H9 (cell line): ENCODE measurements at regions not wholly inside any gene's neighbourhood (a gene's known extent, or its start where the extent isn't known, plus 50 kb on each side); places are given as distances from the start of the nearest gene placed in this dataset.

Source experiments
- DNase-seq: peaks from one replicate; pipeline ENCODE4 v3.0.0-alpha.2; 2017
- H2AFZ ChIP-seq: one replicate; pipeline ENCODE4 v1.6.1; 2013; ENCODE audit warnings: mild to moderate bottlenecking, low read length, control low read depth, moderate library complexity
- H2AK5ac ChIP-seq: 2 replicates; pipeline ENCODE4 v1.6.1; 2013; ENCODE audit warnings: low read length, control low read depth, mixed read lengths; ENCODE audit not compliant: insufficient read length
- H2BK120ac ChIP-seq: one replicate; pipeline ENCODE4 v1.6.1; 2013; ENCODE audit warnings: low read depth, mild to moderate bottlenecking, low read length, control low read depth, inconsistent platforms; ENCODE audit not compliant: poor library complexity, severe bottlenecking
- H2BK12ac ChIP-seq: 2 replicates; pipeline ENCODE4 v1.6.1; 2013; ENCODE audit warnings: low read length, control low read depth, mixed read lengths, low read depth; ENCODE audit not compliant: insufficient read length
- H2BK15ac ChIP-seq: 2 replicates; pipeline ENCODE4 v1.6.1; 2013; ENCODE audit warnings: low read depth, low read length, control low read depth
- H2BK20ac ChIP-seq: one replicate; pipeline ENCODE4 v1.6.1; 2013; ENCODE audit warnings: low read depth, mild to moderate bottlenecking, low read length, control low read depth, inconsistent platforms; ENCODE audit not compliant: poor library complexity, severe bottlenecking
- H2BK5ac ChIP-seq: 2 replicates; pipeline ENCODE4 v1.6.1; 2013; ENCODE audit warnings: low read length, control low read depth, mixed read lengths; ENCODE audit not compliant: insufficient read length
- H3K14ac ChIP-seq: 2 replicates; pipeline ENCODE4 v1.6.1; 2013; ENCODE audit warnings: low read length, control low read depth; ENCODE audit not compliant: insufficient read depth
- H3K18ac ChIP-seq: 2 replicates; pipeline ENCODE4 v1.6.1; 2013; ENCODE audit warnings: low read depth, mild to moderate bottlenecking, mixed read lengths, low read length, control low read depth; ENCODE audit not compliant: insufficient read length
- H3K23ac ChIP-seq: 2 replicates; pipeline ENCODE4 v1.6.1; 2013; ENCODE audit warnings: low read length, control low read depth, mixed read lengths, low read depth; ENCODE audit not compliant: insufficient read length
- H3K23me2 ChIP-seq: 2 replicates; pipeline ENCODE4 v1.6.1; 2013; ENCODE audit warnings: low read depth, mild to moderate bottlenecking, mixed read lengths, low read length, control low read depth; ENCODE audit not compliant: insufficient read length, poor library complexity, severe bottlenecking
- H3K27ac ChIP-seq: 2 replicates; pipeline ENCODE4 v1.5.1; 2013; ENCODE audit warnings: low read length, control low read depth, mixed read lengths, low read depth; ENCODE audit not compliant: insufficient read length
- H3K27me3 ChIP-seq: 2 replicates; pipeline ENCODE4 v1.6.1; 2013; ENCODE audit warnings: low read length, control low read depth, inconsistent platforms; ENCODE audit not compliant: insufficient read depth
- H3K4ac ChIP-seq: 2 replicates; pipeline ENCODE4 v1.6.1; 2013; ENCODE audit warnings: low read depth, mild to moderate bottlenecking, control low read depth, inconsistent platforms, low read length, moderate library complexity
- H3K4me1 ChIP-seq: 2 replicates; pipeline ENCODE4 v1.6.1; 2013; ENCODE audit warnings: low read length, control low read depth, inconsistent platforms; ENCODE audit not compliant: insufficient read depth
- H3K4me2 ChIP-seq: 2 replicates; pipeline ENCODE4 v1.6.1; 2013; ENCODE audit warnings: low read length, control low read depth, mixed read lengths; ENCODE audit not compliant: insufficient read length, insufficient read depth
- H3K56ac ChIP-seq: 2 replicates; pipeline ENCODE4 v1.6.1; 2013; ENCODE audit warnings: low read depth, mild to moderate bottlenecking, mixed read lengths, low read length, control low read depth; ENCODE audit not compliant: insufficient read length
- H3K79me1 ChIP-seq: 2 replicates; pipeline ENCODE4 v1.6.1; 2013; ENCODE audit warnings: low read depth, mild to moderate bottlenecking, moderate library complexity, low read length, control low read depth, inconsistent platforms; ENCODE audit not compliant: insufficient read depth, poor library complexity, severe bottlenecking
- H3K79me2 ChIP-seq: 2 replicates; pipeline ENCODE4 v1.6.1; 2013; ENCODE audit warnings: low read length, control low read depth, inconsistent platforms; ENCODE audit not compliant: insufficient read depth
- H3K9ac ChIP-seq: 2 replicates; pipeline ENCODE4 v1.6.1; 2013; ENCODE audit warnings: low read length, control low read depth, mixed read lengths; ENCODE audit not compliant: insufficient read length; ENCODE audit errors: extremely low read depth
- H3K9me3 ChIP-seq: one replicate; pipeline ENCODE4 v1.6.1; 2013; ENCODE audit warnings: low read depth, low read length, inconsistent platforms; ENCODE audit not compliant: control insufficient read depth
- H3T11ph ChIP-seq: one replicate; pipeline ENCODE4 v1.6.1; 2013; ENCODE audit warnings: mild to moderate bottlenecking, low read length, control low read depth, inconsistent platforms
- H4K20me1 ChIP-seq: one replicate; pipeline ENCODE4 v1.6.1; 2013; ENCODE audit not compliant: control insufficient read depth, insufficient read length, insufficient read depth
- H4K5ac ChIP-seq: 2 replicates; pipeline ENCODE4 v1.6.1; 2013; ENCODE audit warnings: low read depth, mild to moderate bottlenecking, mixed read lengths, low read length, control low read depth; ENCODE audit not compliant: insufficient read length
- H4K8ac ChIP-seq: replicated peaks from 2 replicates; pipeline ENCODE4 v1.6.1; 2013; ENCODE audit warnings: low read length, control low read depth, mixed read lengths, low read depth; ENCODE audit not compliant: insufficient read length
- H4K91ac ChIP-seq: 2 replicates; pipeline ENCODE4 v1.6.1; 2013; ENCODE audit warnings: low read depth, mild to moderate bottlenecking, moderate library complexity, mixed read lengths, low read length, control low read depth; ENCODE audit not compliant: insufficient read length
- H3K27ac Mint-ChIP-seq, 3 experiments: 2 replicates in 2 of 3; 3 replicates in 1 of 3; pipeline ENCODE4 v1.8.0; 2020 to 2021; ENCODE audit warnings: mixed read lengths in 3 of 3, mild to moderate bottlenecking in 1 of 3, moderate library complexity in 1 of 3
- H3K27me3 Mint-ChIP-seq: 2 replicates; pipeline ENCODE4 v1.8.0; 2021; ENCODE audit warnings: low read depth, mild to moderate bottlenecking, moderate library complexity, mixed read lengths
- H3K36me3 Mint-ChIP-seq, 3 experiments: 2 replicates in 2 of 3; 3 replicates in 1 of 3; pipeline ENCODE4 v1.8.0; 2020 to 2021; ENCODE audit warnings: low read depth in 3 of 3, mixed read lengths in 3 of 3; ENCODE audit not compliant: insufficient read depth in 1 of 3
- H3K4me1 Mint-ChIP-seq, 2 experiments: 2 replicates each; pipeline ENCODE4 v1.8.0; 2020; ENCODE audit warnings: mixed read lengths in 2 of 2
- H3K4me3 Mint-ChIP-seq, 2 experiments: 2 replicates in 1 of 2; 3 replicates in 1 of 2; pipeline ENCODE4 v1.8.0; 2020 to 2021; ENCODE audit warnings: mild to moderate bottlenecking in 2 of 2, mixed read lengths in 2 of 2, moderate library complexity in 1 of 2
- H3K9me3 Mint-ChIP-seq, 2 experiments: 2 replicates in 1 of 2; 3 replicates in 1 of 2; pipeline ENCODE4 v1.8.0; 2020; ENCODE audit warnings: mild to moderate bottlenecking in 2 of 2, mixed read lengths in 2 of 2, moderate library complexity in 1 of 2
- WGBS: extraction: QIAGEN DNeasy Blood & Tissue Kit; methylation state at CpG from one replicate; pipeline ENCODE4 v1.1.7; 2013; ENCODE audit warnings: missing lambda C conversion rate, low lambda C conversion rate, mixed read lengths; ENCODE audit not compliant: insufficient read length; ENCODE audit errors: extremely low coverage; 5-methylcytosine and 5-hydroxymethylcytosine counted together
- TF ChIP-seq, protein P1 (sequence below): fragments of 200-600 bp; sonication (generic); conservative IDR thresholded peaks from 3 replicates; pipeline ENCODE4 v1.8.0; 2021; ENCODE audit warnings: antibody characterized with exemption, mild to moderate bottlenecking

DNA sequence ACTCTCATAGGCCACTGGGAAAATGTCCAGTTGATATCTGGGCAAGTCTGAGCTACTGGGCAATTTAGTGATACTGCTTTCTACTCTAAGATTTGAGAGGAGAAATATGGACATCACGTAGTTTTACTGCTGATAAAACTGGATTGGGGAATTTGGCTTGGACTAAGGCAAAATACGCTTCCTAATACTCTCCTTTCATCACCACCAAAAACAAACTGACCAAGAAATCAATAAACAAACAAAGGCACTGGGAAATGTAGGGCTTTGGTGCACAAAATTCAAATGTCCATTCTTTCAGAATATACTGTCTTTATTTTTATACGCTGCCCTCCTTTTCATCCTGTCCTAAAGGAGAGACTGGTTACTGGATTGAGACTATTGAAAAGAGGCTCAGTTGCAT lies 145.1 kb upstream of the SP8 start:
- Histone ChIP-seq H4K8ac (no peak overlapping the region), H2AFZ (no peak overlapping the region), H2AK5ac (no peak overlapping the region), H2BK12ac (no peak overlapping the region), H2BK5ac (no peak overlapping the region), H3K9ac (no peak overlapping the region), H4K91ac (no peak overlapping the region), H2BK20ac (no peak overlapping the region), H3K4me1 (no peaks in the 10 kb centered on the region), H3T11ph (no peak overlapping the region), H2BK120ac (no peak overlapping the region), H4K20me1 (no peaks in the 10 kb centered on the region), H3K56ac (no peak overlapping the region), H3K27me3 (no peaks in the 10 kb centered on the region), H3K23me2 (no peaks in the 10 kb centered on the region), H3K9me3 (no peaks in the 10 kb centered on the region), H3K23ac (no peak overlapping the region), H3K14ac (no peak overlapping the region), H2BK15ac (no peak overlapping the region), H3K79me1 (no peaks in the 10 kb centered on the region), H3K79me2 (no peaks in the 10 kb centered on the region), H3K4me2 (no peak overlapping the region), H3K4ac (no peak overlapping the region), H4K5ac (no peak overlapping the region), H3K27ac (no peak overlapping the region), H3K18ac (no peak overlapping the region)
- DNase-seq: no peak
- Mint-ChIP-seq H3K27ac (no peak overlapping the region), H3K9me3 (peaks cover 0 to 7% of the 10 kb centered on the region in 2 experiments; a peak in 3 of 5 replicates), H3K27me3 (no peaks in the 10 kb centered on the region), H3K4me1 (no peaks in the 10 kb centered on the region), H3K4me3 (no peak overlapping the region), H3K36me3 (no peaks in the 10 kb centered on the region)
- WGBS: no CpG with 5 or more reads among the region's 3 CpGs
- TF ChIP-seq, protein P1, sequence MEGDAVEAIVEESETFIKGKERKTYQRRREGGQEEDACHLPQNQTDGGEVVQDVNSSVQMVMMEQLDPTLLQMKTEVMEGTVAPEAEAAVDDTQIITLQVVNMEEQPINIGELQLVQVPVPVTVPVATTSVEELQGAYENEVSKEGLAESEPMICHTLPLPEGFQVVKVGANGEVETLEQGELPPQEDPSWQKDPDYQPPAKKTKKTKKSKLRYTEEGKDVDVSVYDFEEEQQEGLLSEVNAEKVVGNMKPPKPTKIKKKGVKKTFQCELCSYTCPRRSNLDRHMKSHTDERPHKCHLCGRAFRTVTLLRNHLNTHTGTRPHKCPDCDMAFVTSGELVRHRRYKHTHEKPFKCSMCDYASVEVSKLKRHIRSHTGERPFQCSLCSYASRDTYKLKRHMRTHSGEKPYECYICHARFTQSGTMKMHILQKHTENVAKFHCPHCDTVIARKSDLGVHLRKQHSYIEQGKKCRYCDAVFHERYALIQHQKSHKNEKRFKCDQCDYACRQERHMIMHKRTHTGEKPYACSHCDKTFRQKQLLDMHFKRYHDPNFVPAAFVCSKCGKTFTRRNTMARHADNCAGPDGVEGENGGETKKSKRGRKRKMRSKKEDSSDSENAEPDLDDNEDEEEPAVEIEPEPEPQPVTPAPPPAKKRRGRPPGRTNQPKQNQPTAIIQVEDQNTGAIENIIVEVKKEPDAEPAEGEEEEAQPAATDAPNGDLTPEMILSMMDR: no peak
